PC-9 (cell line): ENCODE measurements at regions not wholly inside any gene's neighbourhood (a gene's known extent, or its start where the extent isn't known, plus 50 kb on each side); places are given as distances from the start of the nearest gene placed in this dataset.

Source experiments
- EZH2 ChIP-seq: fragments of 200-600 bp; sonication (generic); IDR thresholded peaks from 2 replicates; pipeline ENCODE4 v1.8.0; 2017; ENCODE audit warnings: antibody characterized with exemption, low read depth
- TF ChIP-seq, protein P1 (sequence below): fragments of 200-600 bp; sonication (generic); conservative IDR thresholded peaks from 2 replicates; pipeline ENCODE4 v1.6.1; 2017; ENCODE audit warnings: mixed run types, antibody characterized with exemption, mild to moderate bottlenecking, moderate library complexity

DNA sequence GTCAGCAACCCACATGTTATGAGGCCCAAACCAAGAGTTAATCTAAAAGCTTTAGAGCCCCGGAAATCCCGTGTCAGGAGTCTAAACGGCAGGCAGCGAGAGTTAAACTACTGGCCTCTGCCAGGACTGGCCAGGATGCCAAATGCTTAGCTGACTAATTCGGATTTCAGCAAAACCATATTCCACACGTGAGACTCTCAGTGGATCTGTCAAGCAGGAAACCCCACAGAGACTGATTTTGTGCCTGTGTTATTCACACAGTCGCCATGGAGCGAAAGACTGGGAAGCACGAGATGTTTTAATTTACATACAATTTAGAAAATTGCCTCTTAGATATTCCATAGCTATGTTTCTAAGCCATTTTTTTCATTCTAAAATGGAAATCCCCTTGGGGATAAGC lies 152.9 kb downstream of the RNASET2 start:
- TF ChIP-seq EZH2 = no peak
- TF ChIP-seq, protein P1, sequence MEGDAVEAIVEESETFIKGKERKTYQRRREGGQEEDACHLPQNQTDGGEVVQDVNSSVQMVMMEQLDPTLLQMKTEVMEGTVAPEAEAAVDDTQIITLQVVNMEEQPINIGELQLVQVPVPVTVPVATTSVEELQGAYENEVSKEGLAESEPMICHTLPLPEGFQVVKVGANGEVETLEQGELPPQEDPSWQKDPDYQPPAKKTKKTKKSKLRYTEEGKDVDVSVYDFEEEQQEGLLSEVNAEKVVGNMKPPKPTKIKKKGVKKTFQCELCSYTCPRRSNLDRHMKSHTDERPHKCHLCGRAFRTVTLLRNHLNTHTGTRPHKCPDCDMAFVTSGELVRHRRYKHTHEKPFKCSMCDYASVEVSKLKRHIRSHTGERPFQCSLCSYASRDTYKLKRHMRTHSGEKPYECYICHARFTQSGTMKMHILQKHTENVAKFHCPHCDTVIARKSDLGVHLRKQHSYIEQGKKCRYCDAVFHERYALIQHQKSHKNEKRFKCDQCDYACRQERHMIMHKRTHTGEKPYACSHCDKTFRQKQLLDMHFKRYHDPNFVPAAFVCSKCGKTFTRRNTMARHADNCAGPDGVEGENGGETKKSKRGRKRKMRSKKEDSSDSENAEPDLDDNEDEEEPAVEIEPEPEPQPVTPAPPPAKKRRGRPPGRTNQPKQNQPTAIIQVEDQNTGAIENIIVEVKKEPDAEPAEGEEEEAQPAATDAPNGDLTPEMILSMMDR = no peak
